NB4 (cell line): ENCODE measurements at regions not wholly inside any gene's neighbourhood (a gene's known extent, or its start where the extent isn't known, plus 50 kb on each side); places are given as distances from the start of the nearest gene placed in this dataset.

ENCODE experiments used
- DNase-seq: peaks from one replicate; pipeline ENCODE4 v3.0.0; 2010; ENCODE audit warnings: low read depth
- H3K4me3 ChIP-seq: one replicate; pipeline ENCODE4 v1.5.1; 2011; ENCODE audit warnings: mild to moderate bottlenecking, low read depth, low read length, moderate library complexity
- CTCF ChIP-seq: IDR thresholded peaks from one replicate; pipeline ENCODE4 v1.5.1; 2012; ENCODE audit warnings: low read depth, low read length
- MAX ChIP-seq: IDR thresholded peaks from 2 replicates; pipeline ENCODE4 v1.6.1; 2011; ENCODE audit warnings: low read depth, low read length
- MYC ChIP-seq: IDR thresholded peaks from 2 replicates; pipeline ENCODE4 v1.6.1; 2011; ENCODE audit warnings: low read depth, low read length
- POLR2A ChIP-seq: IDR thresholded peaks from 2 replicates; pipeline ENCODE4 v1.6.1; 2011; ENCODE audit warnings: mild to moderate bottlenecking; ENCODE audit not compliant: insufficient read length; ENCODE audit errors: extremely low read depth

- TF ChIP-seq CTCF = no peak
- TF ChIP-seq POLR2A = no peak
- TF ChIP-seq MYC = no peak
- TF ChIP-seq MAX = no peak
Measured at GRCh38 chr5:108623826-108624225, 123.9 kb upstream of the FER start.

GRCh38 chr5:108620516-108620915 lies 127.2 kb upstream of the FER start:
- TF ChIP-seq MAX = no peak
- no peak for TF ChIP-seq MYC
- TF ChIP-seq CTCF = no peak
- no peak for TF ChIP-seq POLR2A
- DNase-seq = no peak
- H3K4me3 ChIP-seq = no peak overlapping the region

More at GRCh38 chr5:108623826-108624225, 123.9 kb upstream of the FER start:
- no peak overlapping the region for H3K4me3 ChIP-seq
- no peak for DNase-seq

- TF ChIP-seq CTCF (no peak), MAX (no peak), MYC (no peak), POLR2A (no peak)
- DNase-seq = no peak
- H3K4me3 ChIP-seq = no peak overlapping the region
Measured at GRCh38 chr5:108619815-108620214, 127.9 kb upstream of the FER start.

GRCh38 chr5:108617467-108618435 lies 129.9 kb upstream of the FER start:
- no peak overlapping the region for H3K4me3 ChIP-seq
- no peak for TF ChIP-seq MAX
- TF ChIP-seq CTCF = no peak
- no peak for TF ChIP-seq MYC
- no peak for TF ChIP-seq POLR2A
- no peak for DNase-seq

GRCh38 chr5:108615216-108615615 lies 132.5 kb upstream of the FER start:
- TF ChIP-seq MAX (no peak), CTCF (no peak), POLR2A (no peak), MYC (no peak)
- H3K4me3 ChIP-seq = no peak overlapping the region
- no peak for DNase-seq
